Liver (tissue), 8 donors: ENCODE measurements at regions not wholly inside any gene's neighbourhood (a gene's known extent, or its start where the extent isn't known, plus 50 kb on each side); places are given as distances from the start of the nearest gene placed in this dataset.

Source experiments
- DNase-seq: peaks from one replicate; pipeline ENCODE4 v3.0.0-alpha.2; 2017; ENCODE audit warnings: low spot score
- H3K27ac ChIP-seq, 2 donors: one replicate each; pipeline ENCODE4 v1.7.0; 2013; ENCODE audit warnings: inconsistent platforms in 2 of 2, low read length in 2 of 2, control low read depth in 1 of 2, low read depth in 1 of 2, mild to moderate bottlenecking in 1 of 2
- H3K27me3 ChIP-seq, 4 donors: one replicate each; pipeline versions ENCODE4 v1.6.1 to v1.7.0; 2013; ENCODE audit warnings: low read length in 3 of 4, inconsistent platforms in 1 of 4, mild to moderate bottlenecking in 1 of 4, moderate library complexity in 1 of 4; ENCODE audit not compliant: control insufficient read depth in 4 of 4, insufficient read depth in 4 of 4
- H3K36me3 ChIP-seq, 4 donors: one replicate each; pipeline versions ENCODE4 v1.6.1 to v1.7.0; 2013; ENCODE audit warnings: low read length in 3 of 4, mild to moderate bottlenecking in 3 of 4, low read depth in 1 of 4, moderate library complexity in 1 of 4; ENCODE audit not compliant: control insufficient read depth in 4 of 4, insufficient read depth in 3 of 4
- H3K4me1 ChIP-seq, 4 donors: one replicate each; pipeline versions ENCODE4 v1.6.1 to v1.7.0; 2013; ENCODE audit warnings: low read length in 3 of 4, mild to moderate bottlenecking in 3 of 4, moderate library complexity in 1 of 4; ENCODE audit not compliant: control insufficient read depth in 4 of 4, insufficient read depth in 4 of 4
- H3K4me3 ChIP-seq, 3 donors: one replicate each; pipeline versions ENCODE4 v1.6.1 to v1.7.0; 2013; ENCODE audit warnings: low read length in 3 of 3, control low read depth in 1 of 3, low read depth in 1 of 3, mild to moderate bottlenecking in 1 of 3
- H3K9ac ChIP-seq, 2 donors: one replicate each; pipeline ENCODE4 v1.7.0; 2013; ENCODE audit warnings: low read length in 2 of 2, mild to moderate bottlenecking in 2 of 2, moderate library complexity in 2 of 2, control low read depth in 1 of 2, low read depth in 1 of 2
- H3K9me3 ChIP-seq, 4 donors: one replicate each; pipeline versions ENCODE4 v1.6.1 to v1.7.0; 2013; ENCODE audit warnings: low read length in 3 of 4; ENCODE audit not compliant: control insufficient read depth in 4 of 4
- EGR1 ChIP-seq, 2 donors: IDR thresholded peaks; 2 replicates each; pipeline ENCODE4 v1.6.1; 2016 to 2018; ENCODE audit warnings: antibody characterized with exemption in 2 of 2, low read depth in 2 of 2
- FOXA1 ChIP-seq: IDR thresholded peaks from 2 replicates; pipeline ENCODE4 v1.6.1; 2016; ENCODE audit warnings: antibody characterized with exemption
- FOXA2 ChIP-seq: IDR thresholded peaks from 2 replicates; pipeline ENCODE4 v1.6.1; 2016; ENCODE audit warnings: antibody characterized with exemption
- GABPA ChIP-seq, 2 donors: IDR thresholded peaks in 1 of 2; conservative IDR thresholded peaks in 1 of 2; 2 replicates each; pipeline ENCODE4 v1.6.1; 2016; ENCODE audit warnings: antibody characterized with exemption in 2 of 2, mild to moderate bottlenecking in 1 of 2, moderate library complexity in 1 of 2
- HNF4A ChIP-seq, 2 donors: conservative IDR thresholded peaks; 2 replicates each; pipeline ENCODE4 v1.6.1; 2016; ENCODE audit warnings: antibody characterized with exemption in 2 of 2, mild to moderate bottlenecking in 2 of 2
- HNF4G ChIP-seq: IDR thresholded peaks from 2 replicates; pipeline ENCODE4 v1.6.1; 2016; ENCODE audit warnings: antibody characterized with exemption
- JUND ChIP-seq, 2 donors: IDR thresholded peaks; 2 replicates each; pipeline ENCODE4 v1.6.1; 2016; ENCODE audit warnings: antibody characterized with exemption in 2 of 2
- NR2F2 ChIP-seq: IDR thresholded peaks from 2 replicates; pipeline ENCODE4 v1.6.1; 2016; ENCODE audit warnings: antibody characterized with exemption
- RAD21 ChIP-seq, 2 donors: IDR thresholded peaks; 2 replicates each; pipeline ENCODE4 v1.6.1; 2016; ENCODE audit warnings: antibody characterized with exemption in 2 of 2, mild to moderate bottlenecking in 2 of 2
- RXRA ChIP-seq, 2 donors: IDR thresholded peaks; 2 replicates each; pipeline ENCODE4 v1.6.1; 2017 to 2018; ENCODE audit warnings: antibody characterized with exemption in 2 of 2, mild to moderate bottlenecking in 1 of 2
- SP1 ChIP-seq: IDR thresholded peaks from 2 replicates; pipeline ENCODE4 v1.6.1; 2018; ENCODE audit warnings: antibody characterized with exemption, mild to moderate bottlenecking
- TAF1 ChIP-seq: conservative IDR thresholded peaks from 2 replicates; pipeline ENCODE4 v1.6.1; 2016; ENCODE audit warnings: antibody characterized with exemption, mild to moderate bottlenecking
- YY1 ChIP-seq: IDR thresholded peaks from 2 replicates; pipeline ENCODE4 v1.6.1; 2016; ENCODE audit warnings: antibody characterized with exemption, mild to moderate bottlenecking
- WGBS: extraction: QIAGEN DNeasy Blood & Tissue Kit; methylation state at CpG from one replicate; pipeline ENCODE4 v1.1.7; 2013; 5-methylcytosine and 5-hydroxymethylcytosine counted together
- TF ChIP-seq, protein P1 (sequence below): fragments of 150-350 bp; IDR thresholded peaks from 2 replicates; pipeline ENCODE4 v1.5.1; 2017; ENCODE audit warnings: improper control_type of control experiment, low read depth, low read length; ENCODE audit not compliant: missing input control
- TF ChIP-seq, protein P2 (sequence below): IDR thresholded peaks from 2 replicates; pipeline ENCODE4 v1.6.1; 2016; ENCODE audit warnings: antibody characterized with exemption
- TF ChIP-seq, protein P3 (sequence below): IDR thresholded peaks from 2 replicates; pipeline ENCODE4 v1.6.1; 2016; ENCODE audit warnings: antibody characterized with exemption
- TF ChIP-seq, protein P4 (sequence below): IDR thresholded peaks from 2 replicates; pipeline ENCODE4 v1.6.1; 2016; ENCODE audit warnings: antibody characterized with exemption, mild to moderate bottlenecking
- TF ChIP-seq, protein P5 (sequence below): IDR thresholded peaks from 2 replicates; pipeline ENCODE4 v1.6.1; 2016; ENCODE audit warnings: antibody characterized with exemption
- donor health status: healthy.
- donor health status: healthy.
- donor health status: healthy.
- donor health status: healthy.
- donor health status: healthy.

DNA sequence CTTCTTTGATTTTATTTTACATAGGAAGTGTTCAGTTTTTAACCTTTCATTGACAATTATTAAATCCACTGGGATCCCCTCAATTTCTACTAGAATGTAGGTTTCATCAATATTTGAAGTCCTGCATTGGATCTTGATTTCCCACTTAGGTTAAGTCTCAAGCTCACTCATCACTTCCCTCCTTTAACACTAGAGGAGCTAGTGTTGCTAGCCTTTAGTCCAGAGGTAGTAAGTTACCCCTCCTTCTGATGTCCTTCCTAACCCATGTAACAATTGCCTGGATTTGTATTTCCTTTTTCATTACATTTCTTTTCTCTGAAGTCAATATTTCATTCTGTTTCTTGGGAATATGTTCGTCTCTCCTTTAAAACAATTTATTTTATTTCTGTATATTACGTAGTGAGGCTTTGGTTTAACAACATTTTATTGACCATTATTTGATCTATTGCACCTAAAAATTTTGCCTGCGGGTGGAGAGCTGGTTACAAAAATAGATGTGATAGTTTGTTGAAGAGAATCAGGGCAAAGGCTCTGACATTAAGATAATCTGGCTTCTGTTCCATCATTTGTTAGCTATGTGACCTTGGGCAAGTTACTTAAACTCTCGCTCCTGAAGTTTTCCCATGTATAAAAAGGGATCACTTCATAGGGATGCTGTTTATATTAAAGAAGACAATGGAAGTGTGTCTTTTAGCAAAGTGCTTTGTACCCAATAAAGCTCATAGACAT is 833.0 kb downstream of the SLC4A3 start:
- DNase-seq: no peak
- Histone ChIP-seq H3K4me1 (no peaks in the 10 kb centered on the region), H3K27ac (no peak overlapping the region), H3K9ac (no peak overlapping the region), H3K36me3 (no peaks in the 10 kb centered on the region), H3K9me3 (no peaks in the 10 kb centered on the region), H3K4me3 (no peak overlapping the region), H3K27me3 (no peaks in the 10 kb centered on the region)
- WGBS: 74% methylated on average over 4 of the region's 4 CpGs
- TF ChIP-seq JUND (IDR thresholded peaks at IDR 0.05) (no peak), GABPA (IDR thresholded peaks at IDR 0.05 in 1 of 2, conservative IDR thresholded peaks at IDR 0.05 in 1 of 2) (no peak), YY1 (no peak)
- TF ChIP-seq, protein P1, sequence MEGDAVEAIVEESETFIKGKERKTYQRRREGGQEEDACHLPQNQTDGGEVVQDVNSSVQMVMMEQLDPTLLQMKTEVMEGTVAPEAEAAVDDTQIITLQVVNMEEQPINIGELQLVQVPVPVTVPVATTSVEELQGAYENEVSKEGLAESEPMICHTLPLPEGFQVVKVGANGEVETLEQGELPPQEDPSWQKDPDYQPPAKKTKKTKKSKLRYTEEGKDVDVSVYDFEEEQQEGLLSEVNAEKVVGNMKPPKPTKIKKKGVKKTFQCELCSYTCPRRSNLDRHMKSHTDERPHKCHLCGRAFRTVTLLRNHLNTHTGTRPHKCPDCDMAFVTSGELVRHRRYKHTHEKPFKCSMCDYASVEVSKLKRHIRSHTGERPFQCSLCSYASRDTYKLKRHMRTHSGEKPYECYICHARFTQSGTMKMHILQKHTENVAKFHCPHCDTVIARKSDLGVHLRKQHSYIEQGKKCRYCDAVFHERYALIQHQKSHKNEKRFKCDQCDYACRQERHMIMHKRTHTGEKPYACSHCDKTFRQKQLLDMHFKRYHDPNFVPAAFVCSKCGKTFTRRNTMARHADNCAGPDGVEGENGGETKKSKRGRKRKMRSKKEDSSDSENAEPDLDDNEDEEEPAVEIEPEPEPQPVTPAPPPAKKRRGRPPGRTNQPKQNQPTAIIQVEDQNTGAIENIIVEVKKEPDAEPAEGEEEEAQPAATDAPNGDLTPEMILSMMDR: no peak

DNA sequence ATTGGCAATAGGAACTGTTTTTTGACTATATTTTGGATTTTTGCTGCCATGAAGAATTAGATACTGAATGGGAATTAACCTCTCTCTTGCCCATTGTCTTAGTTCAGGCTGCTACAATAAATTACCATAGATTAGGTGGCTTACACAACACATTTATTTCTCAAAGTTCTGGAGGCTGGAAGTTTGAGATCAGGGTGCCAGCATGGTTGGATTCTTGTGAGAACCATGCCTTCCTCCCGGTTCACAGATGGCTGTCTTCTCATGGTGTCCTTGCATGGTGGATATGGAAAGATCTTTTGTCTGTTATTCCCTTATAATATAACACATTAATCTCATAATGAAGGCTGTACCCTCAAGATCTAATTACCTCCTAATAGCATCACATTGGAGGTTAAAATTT is 836.4 kb downstream of the SLC4A3 start:
- no peak for DNase-seq
- peaks cover 0 to 2% (median 0%) of the 10 kb centered on the region in 4 donors for H3K27me3 ChIP-seq
- 73% methylated on average over 1 of the region's 1 CpG for WGBS

More for the DNA sequence above, 836.4 kb downstream of the SLC4A3 start:
- H3K4me1 ChIP-seq: no peaks in the 10 kb centered on the region
- H3K9me3 ChIP-seq: no peaks in the 10 kb centered on the region
- H3K36me3 ChIP-seq: no peaks in the 10 kb centered on the region
- no peak overlapping the region for H3K4me3 ChIP-seq
- TF ChIP-seq, protein P2, sequence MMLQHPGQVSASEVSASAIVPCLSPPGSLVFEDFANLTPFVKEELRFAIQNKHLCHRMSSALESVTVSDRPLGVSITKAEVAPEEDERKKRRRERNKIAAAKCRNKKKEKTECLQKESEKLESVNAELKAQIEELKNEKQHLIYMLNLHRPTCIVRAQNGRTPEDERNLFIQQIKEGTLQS: no peak
- TF ChIP-seq FOXA1: no peak
- no peak for TF ChIP-seq FOXA2
- TF ChIP-seq, protein P3, sequence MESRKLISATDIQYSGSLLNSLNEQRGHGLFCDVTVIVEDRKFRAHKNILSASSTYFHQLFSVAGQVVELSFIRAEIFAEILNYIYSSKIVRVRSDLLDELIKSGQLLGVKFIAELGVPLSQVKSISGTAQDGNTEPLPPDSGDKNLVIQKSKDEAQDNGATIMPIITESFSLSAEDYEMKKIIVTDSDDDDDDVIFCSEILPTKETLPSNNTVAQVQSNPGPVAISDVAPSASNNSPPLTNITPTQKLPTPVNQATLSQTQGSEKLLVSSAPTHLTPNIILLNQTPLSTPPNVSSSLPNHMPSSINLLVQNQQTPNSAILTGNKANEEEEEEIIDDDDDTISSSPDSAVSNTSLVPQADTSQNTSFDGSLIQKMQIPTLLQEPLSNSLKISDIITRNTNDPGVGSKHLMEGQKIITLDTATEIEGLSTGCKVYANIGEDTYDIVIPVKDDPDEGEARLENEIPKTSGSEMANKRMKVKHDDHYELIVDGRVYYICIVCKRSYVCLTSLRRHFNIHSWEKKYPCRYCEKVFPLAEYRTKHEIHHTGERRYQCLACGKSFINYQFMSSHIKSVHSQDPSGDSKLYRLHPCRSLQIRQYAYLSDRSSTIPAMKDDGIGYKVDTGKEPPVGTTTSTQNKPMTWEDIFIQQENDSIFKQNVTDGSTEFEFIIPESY: no peak
- no peak for TF ChIP-seq SP1
- no peak for TF ChIP-seq JUND (IDR thresholded peaks at IDR 0.05)
- TF ChIP-seq GABPA (IDR thresholded peaks at IDR 0.05 in 1 of 2, conservative IDR thresholded peaks at IDR 0.05 in 1 of 2): no peak
- TF ChIP-seq, protein P1: no peak
- TF ChIP-seq, protein P4, sequence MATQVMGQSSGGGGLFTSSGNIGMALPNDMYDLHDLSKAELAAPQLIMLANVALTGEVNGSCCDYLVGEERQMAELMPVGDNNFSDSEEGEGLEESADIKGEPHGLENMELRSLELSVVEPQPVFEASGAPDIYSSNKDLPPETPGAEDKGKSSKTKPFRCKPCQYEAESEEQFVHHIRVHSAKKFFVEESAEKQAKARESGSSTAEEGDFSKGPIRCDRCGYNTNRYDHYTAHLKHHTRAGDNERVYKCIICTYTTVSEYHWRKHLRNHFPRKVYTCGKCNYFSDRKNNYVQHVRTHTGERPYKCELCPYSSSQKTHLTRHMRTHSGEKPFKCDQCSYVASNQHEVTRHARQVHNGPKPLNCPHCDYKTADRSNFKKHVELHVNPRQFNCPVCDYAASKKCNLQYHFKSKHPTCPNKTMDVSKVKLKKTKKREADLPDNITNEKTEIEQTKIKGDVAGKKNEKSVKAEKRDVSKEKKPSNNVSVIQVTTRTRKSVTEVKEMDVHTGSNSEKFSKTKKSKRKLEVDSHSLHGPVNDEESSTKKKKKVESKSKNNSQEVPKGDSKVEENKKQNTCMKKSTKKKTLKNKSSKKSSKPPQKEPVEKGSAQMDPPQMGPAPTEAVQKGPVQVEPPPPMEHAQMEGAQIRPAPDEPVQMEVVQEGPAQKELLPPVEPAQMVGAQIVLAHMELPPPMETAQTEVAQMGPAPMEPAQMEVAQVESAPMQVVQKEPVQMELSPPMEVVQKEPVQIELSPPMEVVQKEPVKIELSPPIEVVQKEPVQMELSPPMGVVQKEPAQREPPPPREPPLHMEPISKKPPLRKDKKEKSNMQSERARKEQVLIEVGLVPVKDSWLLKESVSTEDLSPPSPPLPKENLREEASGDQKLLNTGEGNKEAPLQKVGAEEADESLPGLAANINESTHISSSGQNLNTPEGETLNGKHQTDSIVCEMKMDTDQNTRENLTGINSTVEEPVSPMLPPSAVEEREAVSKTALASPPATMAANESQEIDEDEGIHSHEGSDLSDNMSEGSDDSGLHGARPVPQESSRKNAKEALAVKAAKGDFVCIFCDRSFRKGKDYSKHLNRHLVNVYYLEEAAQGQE: no peak
- no peak for TF ChIP-seq EGR1 (IDR thresholded peaks at IDR 0.05; ENCODE audit: low read depth in 2 of 2)
- TF ChIP-seq RXRA (IDR thresholded peaks at IDR 0.05): no peak
- TF ChIP-seq, protein P5, sequence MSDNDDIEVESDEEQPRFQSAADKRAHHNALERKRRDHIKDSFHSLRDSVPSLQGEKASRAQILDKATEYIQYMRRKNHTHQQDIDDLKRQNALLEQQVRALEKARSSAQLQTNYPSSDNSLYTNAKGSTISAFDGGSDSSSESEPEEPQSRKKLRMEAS: no peak
- no peak for TF ChIP-seq HNF4A (conservative IDR thresholded peaks at IDR 0.05)
- TF ChIP-seq TAF1: no peak
- no peak for TF ChIP-seq YY1
- no peak for TF ChIP-seq HNF4G
- TF ChIP-seq NR2F2: no peak
- no peak for TF ChIP-seq RAD21 (IDR thresholded peaks at IDR 0.05)
- H3K27ac ChIP-seq: no peak overlapping the region
- H3K9ac ChIP-seq: no peak overlapping the region
